HG02870 (cell line): ENCODE measurements at regions not wholly inside any gene's neighbourhood (a gene's known extent, or its start where the extent isn't known, plus 50 kb on each side); places are given as distances from the start of the nearest gene placed in this dataset.

Source experiments
- ATAC-seq: cut with Tn5 transposase; IDR thresholded peaks from one replicate; pipeline ENCODE4 v1.9.1; 2021; ENCODE audit warnings: mild to moderate bottlenecking, moderate library complexity; ENCODE audit not compliant: unreplicated experiment

- no peak for ATAC-seq
These were observed 156.0 kb downstream of the KATNAL1 start for GRCh38 chr13:30151388-30151787.

- no peak for ATAC-seq
These were observed 158.1 kb downstream of the KATNAL1 start for GRCh38 chr13:30149248-30149647.

GRCh38 chr13:30148786-30149185 is 158.6 kb downstream of the KATNAL1 start:
- ATAC-seq: no peak

- no peak for ATAC-seq
These were observed 159.1 kb downstream of the KATNAL1 start for GRCh38 chr13:30148171-30148754.

- no peak for ATAC-seq
These were observed 159.9 kb downstream of the KATNAL1 start for GRCh38 chr13:30147421-30147820.

GRCh38 chr13:30147015-30147414 is 160.3 kb downstream of the KATNAL1 start:
- ATAC-seq: no peak

GRCh38 chr13:30145709-30146367 is 161.5 kb downstream of the KATNAL1 start:
- peak; percentile 79 for ATAC-seq

- no peak for ATAC-seq
These were observed 163.5 kb downstream of the KATNAL1 start for GRCh38 chr13:30143666-30144400.

- no peak for ATAC-seq
These were observed 164.7 kb downstream of the KATNAL1 start for GRCh38 chr13:30142486-30143211.

GRCh38 chr13:30141775-30142485 is 165.4 kb downstream of the KATNAL1 start:
- ATAC-seq: no peak

GRCh38 chr13:30140973-30141372 is 166.4 kb downstream of the KATNAL1 start:
- ATAC-seq: no peak

- ATAC-seq: no peak
These were observed 168.8 kb downstream of the KATNAL1 start for GRCh38 chr13:30138511-30138910.

- no peak for ATAC-seq
These were observed 171.5 kb downstream of the KATNAL1 start for GRCh38 chr13:30135868-30136267.

GRCh38 chr13:30135351-30135750 is 172.0 kb downstream of the KATNAL1 start:
- no peak for ATAC-seq

- ATAC-seq: no peak
These were observed 172.8 kb downstream of the KATNAL1 start for GRCh38 chr13:30134578-30134977.

- ATAC-seq: no peak
These were observed 173.4 kb downstream of the KATNAL1 start for GRCh38 chr13:30133996-30134395.

- ATAC-seq: no peak
These were observed 173.8 kb downstream of the KATNAL1 start for GRCh38 chr13:30133554-30133912.

GRCh38 chr13:30132623-30133553 is 174.5 kb downstream of the KATNAL1 start:
- ATAC-seq: peak; percentile 94

GRCh38 chr13:30129411-30129810 is 177.9 kb downstream of the KATNAL1 start:
- ATAC-seq: no peak

GRCh38 chr13:30128591-30128990 is 178.8 kb downstream of the KATNAL1 start:
- no peak for ATAC-seq
